ENCODE measurements at regions not wholly inside any gene's neighbourhood (a gene's known extent, or its start where the extent isn't known, plus 50 kb on each side); places are given as distances from the start of the nearest gene placed in this dataset.

DNA sequence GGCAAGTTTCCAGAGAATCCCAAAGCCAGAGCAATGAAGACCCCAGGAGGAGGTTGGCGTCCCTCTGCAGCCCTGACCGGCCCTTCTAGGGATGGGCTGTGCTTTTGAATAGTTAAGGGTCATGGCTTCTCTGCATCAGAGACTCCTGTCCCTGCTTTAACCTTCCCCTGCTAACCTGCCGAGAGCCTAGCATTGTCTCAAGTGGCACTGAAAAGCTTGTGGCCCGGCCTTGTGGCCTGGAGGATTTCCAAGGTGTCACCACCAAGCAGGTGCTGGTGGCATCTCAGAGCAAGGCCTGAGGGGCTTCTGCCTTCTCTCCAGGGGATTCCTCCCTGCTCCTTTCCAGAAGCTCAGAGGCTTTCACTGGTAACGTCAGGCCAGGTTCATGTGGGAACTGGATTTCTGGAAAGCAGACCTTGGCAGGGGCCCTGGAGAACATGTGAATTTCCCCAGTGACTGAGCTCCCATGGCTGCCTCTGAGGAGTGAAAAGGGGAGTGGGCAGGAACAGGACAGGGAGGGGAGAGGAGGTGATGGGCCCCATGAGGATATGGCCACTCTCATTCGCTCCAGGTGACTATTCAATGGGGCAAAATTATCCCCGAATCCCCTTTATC, 409.9 kb downstream of the PTPRU start:
- Histone ChIP-seq H3K27ac (no peak overlapping the region), H3K27me3 (peaks cover 65% of the 10 kb centered on the region), H3K36me3 (no peaks in the 10 kb centered on the region), H3K9me3 (no peaks in the 10 kb centered on the region), H3K4me1 (no peaks in the 10 kb centered on the region), H3K4me3 (no peak overlapping the region)
- WGBS, 2 donors (ENCODE audit: low coverage in 1 of 2), result 100% methylated on average over 1 to 3 of the region's 7 CpGs
- ATAC-seq, result no peak
- no peak for TF ChIP-seq EP300 (IDR thresholded peaks at IDR 0.05)
- no peak for TF ChIP-seq POLR2AphosphoS5 (IDR thresholded peaks at IDR 0.05)
- no peak for TF ChIP-seq POLR2A (IDR thresholded peaks at IDR 0.05)
- TF ChIP-seq, protein P1, sequence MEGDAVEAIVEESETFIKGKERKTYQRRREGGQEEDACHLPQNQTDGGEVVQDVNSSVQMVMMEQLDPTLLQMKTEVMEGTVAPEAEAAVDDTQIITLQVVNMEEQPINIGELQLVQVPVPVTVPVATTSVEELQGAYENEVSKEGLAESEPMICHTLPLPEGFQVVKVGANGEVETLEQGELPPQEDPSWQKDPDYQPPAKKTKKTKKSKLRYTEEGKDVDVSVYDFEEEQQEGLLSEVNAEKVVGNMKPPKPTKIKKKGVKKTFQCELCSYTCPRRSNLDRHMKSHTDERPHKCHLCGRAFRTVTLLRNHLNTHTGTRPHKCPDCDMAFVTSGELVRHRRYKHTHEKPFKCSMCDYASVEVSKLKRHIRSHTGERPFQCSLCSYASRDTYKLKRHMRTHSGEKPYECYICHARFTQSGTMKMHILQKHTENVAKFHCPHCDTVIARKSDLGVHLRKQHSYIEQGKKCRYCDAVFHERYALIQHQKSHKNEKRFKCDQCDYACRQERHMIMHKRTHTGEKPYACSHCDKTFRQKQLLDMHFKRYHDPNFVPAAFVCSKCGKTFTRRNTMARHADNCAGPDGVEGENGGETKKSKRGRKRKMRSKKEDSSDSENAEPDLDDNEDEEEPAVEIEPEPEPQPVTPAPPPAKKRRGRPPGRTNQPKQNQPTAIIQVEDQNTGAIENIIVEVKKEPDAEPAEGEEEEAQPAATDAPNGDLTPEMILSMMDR (IDR thresholded peaks at IDR 0.05), result no peak

DNA sequence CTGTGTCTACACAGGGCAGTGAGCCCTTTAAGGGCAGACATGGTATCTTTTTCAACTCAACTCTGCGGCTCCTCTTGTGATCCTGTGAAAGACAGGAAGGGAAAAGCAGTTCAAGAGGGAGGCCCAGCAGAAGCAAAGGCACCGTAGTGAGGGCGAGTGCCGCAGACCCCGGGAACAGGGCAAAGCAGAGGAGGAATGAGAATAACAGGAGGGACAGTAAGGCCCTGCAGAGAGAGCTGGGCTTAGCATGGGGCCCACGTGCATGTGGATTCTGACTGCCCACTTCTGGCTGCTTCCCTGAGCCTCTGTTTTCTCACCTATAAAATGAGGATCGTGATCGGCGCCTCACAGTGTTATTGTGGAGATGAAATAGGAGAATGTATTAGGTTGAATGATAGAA, 409.3 kb downstream of the PTPRU start:
- WGBS, 2 donors (ENCODE audit: low coverage in 1 of 2), result 74% methylated on average over 5 of the region's 9 CpGs; no CpG with 5 or more reads in 1 of the 2 donors

DNA sequence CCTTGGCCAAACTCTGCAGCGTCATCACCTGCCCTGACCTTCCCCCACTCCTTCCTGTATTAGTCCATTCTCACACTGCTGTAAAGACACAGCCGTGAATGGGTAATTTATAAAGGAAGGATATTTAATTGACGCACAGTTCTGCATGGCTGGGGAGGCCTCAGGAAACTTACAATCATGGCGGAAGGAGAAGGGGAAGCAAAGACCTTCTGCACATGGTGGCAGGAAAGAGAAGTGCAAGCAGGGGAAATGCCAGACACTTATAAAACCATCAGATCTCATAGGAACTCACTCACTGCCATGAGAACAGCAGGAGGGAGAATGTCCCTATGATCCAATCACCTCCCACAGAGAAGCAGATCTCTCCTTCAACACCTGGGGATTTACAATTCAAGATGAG, 408.5 kb downstream of the PTPRU start:
- no peaks in the 10 kb centered on the region for H3K4me1 ChIP-seq
- WGBS, 2 donors (ENCODE audit: low coverage in 1 of 2), result 46 to 75% methylated on average over 3 to 4 of the region's 4 CpGs
- ATAC-seq, result no peak
- TF ChIP-seq EP300 (IDR thresholded peaks at IDR 0.05) (no peak), POLR2AphosphoS5 (IDR thresholded peaks at IDR 0.05) (no peak), POLR2A (IDR thresholded peaks at IDR 0.05) (no peak)
- TF ChIP-seq, protein P1 (IDR thresholded peaks at IDR 0.05), result no peak
- no peaks in the 10 kb centered on the region for H3K36me3 ChIP-seq
- no peaks in the 10 kb centered on the region for H3K9me3 ChIP-seq
- H3K4me3 ChIP-seq, result no peak overlapping the region
- H3K27ac ChIP-seq, result no peak overlapping the region
- H3K27me3 ChIP-seq, result peaks cover 56% of the 10 kb centered on the region

More for the DNA sequence above, 409.3 kb downstream of the PTPRU start:
- H3K4me3 ChIP-seq, result no peak overlapping the region
- TF ChIP-seq EP300 (IDR thresholded peaks at IDR 0.05) (no peak), POLR2AphosphoS5 (IDR thresholded peaks at IDR 0.05) (no peak), POLR2A (IDR thresholded peaks at IDR 0.05) (no peak)
- TF ChIP-seq, protein P1 (IDR thresholded peaks at IDR 0.05), result no peak
- no peaks in the 10 kb centered on the region for H3K9me3 ChIP-seq
- no peak overlapping the region for H3K27ac ChIP-seq
- no peak for ATAC-seq
- no peaks in the 10 kb centered on the region for H3K4me1 ChIP-seq
- H3K27me3 ChIP-seq, result peaks cover 64% of the 10 kb centered on the region
- H3K36me3 ChIP-seq, result no peaks in the 10 kb centered on the region

DNA sequence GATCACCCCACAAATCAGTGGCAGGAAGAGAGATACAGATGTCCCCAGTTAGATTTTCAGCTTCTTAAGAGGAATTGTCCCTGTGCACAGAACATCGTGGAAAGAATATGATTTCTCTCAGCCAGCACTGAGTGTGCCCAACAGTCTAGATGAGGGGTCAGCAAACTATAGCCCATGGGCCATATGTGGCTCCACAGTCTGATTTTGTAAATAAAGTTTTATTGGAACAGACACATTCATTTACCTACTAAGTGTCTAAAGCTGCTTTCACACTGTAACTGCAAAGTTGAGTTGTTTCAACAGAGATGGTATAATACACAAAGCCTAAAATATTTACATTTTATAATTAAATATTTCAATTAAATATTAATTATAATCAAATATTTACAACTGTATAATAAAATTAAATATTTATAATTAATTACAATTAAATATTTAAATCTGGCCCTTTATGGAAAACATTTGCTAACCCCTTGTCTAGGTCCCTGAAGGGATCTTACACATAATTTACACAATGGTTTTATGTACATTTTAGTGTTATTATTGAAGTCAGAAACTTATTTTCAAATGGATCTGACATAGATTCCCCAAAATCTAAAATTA, 407.6 kb downstream of the PTPRU start:
- no peak for ATAC-seq

More for the DNA sequence above, 407.6 kb downstream of the PTPRU start:
- no peak overlapping the region for H3K27ac ChIP-seq
- WGBS, 2 donors (ENCODE audit: low coverage in 1 of 2), result 100% methylated on average over 1 of the region's 1 CpG; no CpG with 5 or more reads in 1 of the 2 donors
- peaks cover 48% of the 10 kb centered on the region for H3K27me3 ChIP-seq
- no peak overlapping the region for H3K4me3 ChIP-seq
- no peak for TF ChIP-seq EP300 (IDR thresholded peaks at IDR 0.05)
- no peak for TF ChIP-seq POLR2AphosphoS5 (IDR thresholded peaks at IDR 0.05)
- TF ChIP-seq, protein P1 (IDR thresholded peaks at IDR 0.05), result no peak
- no peak for TF ChIP-seq POLR2A (IDR thresholded peaks at IDR 0.05)
- H3K36me3 ChIP-seq, result no peaks in the 10 kb centered on the region
- no peaks in the 10 kb centered on the region for H3K4me1 ChIP-seq
- H3K9me3 ChIP-seq, result no peaks in the 10 kb centered on the region
